ENCODE measurements at regions not wholly inside any gene's neighbourhood (a gene's known extent, or its start where the extent isn't known, plus 50 kb on each side); places are given as distances from the start of the nearest gene placed in this dataset.
A peak's percentile ranks its signal among the peaks of the same experiment; 100 is the strongest.

GRCh38 chr5:88540471-88541115 lies 271.9 kb upstream of the TMEM161B start:
- DNase-seq = no peak

- no peak for DNase-seq
Observed at GRCh38 chr5:88539693-88540365, 271.2 kb upstream of the TMEM161B start.

DNA sequence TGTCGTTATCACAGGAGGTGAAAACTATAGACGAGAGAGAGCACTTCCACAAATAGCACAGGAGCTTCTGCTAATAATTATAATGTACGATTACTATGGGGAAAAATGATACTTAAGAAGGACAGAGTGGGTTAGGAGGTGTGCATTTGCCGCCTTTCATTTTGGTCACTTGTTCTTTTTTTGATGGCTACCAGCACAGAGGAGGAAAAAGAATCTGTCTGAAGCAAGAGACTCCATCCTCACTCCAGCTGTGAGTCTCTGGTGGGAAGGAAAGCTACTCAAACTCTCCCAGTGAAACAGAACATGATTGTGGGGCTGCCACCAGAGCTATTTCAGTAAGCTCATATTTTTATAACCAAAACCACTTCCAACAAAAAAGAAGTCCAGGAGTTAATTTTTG lies 270.4 kb upstream of the TMEM161B start:
- no peak for DNase-seq

GRCh38 chr5:88536146-88536545 lies 267.5 kb upstream of the TMEM161B start:
- no peak for DNase-seq

- DNase-seq = no peak
Observed at GRCh38 chr5:88524941-88525340, 256.3 kb upstream of the TMEM161B start.

GRCh38 chr5:88519066-88519465 lies 250.4 kb upstream of the TMEM161B start:
- DNase-seq = no peak

DNA sequence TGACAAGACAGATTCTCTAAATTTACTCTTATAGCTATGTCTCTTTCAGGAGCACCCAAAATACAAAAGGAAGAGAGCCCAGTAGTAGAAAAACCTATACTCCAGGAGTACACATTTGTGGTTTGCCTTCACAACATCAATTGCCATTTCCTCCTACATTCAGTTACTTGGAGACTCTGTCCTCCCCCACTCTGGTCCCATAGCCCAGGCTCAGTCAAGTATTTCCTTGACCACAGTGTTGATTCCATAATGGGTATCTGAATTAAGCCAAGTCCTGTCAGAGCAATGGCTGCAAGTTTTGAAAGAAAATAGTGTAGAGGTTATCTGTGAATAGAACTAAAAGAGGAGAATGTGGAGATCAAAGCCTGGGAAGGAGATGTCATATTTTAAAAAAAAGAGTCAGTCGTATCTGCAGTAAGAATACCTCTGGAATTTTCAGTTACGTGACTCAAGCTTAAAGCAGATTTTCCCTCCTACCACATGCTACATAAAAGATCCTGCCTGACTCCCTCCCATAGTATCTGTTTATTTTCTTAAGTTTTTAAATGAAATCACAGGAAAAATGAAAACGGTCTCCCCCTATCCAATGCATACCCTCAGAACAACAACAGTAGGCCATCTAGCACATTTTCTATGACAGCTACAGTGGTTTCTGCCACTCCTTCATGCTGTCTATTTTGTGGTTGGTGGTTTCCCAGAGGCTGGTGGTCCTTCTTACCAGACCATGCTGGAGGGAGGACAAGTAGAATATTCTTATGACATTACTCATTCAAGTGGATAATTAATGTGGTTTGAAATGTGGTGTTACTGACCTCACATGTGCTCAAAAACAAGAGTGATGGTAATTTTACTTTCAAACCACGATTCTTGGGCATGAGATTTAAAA lies 249.7 kb upstream of the TMEM161B start:
- no peak for DNase-seq

DNA sequence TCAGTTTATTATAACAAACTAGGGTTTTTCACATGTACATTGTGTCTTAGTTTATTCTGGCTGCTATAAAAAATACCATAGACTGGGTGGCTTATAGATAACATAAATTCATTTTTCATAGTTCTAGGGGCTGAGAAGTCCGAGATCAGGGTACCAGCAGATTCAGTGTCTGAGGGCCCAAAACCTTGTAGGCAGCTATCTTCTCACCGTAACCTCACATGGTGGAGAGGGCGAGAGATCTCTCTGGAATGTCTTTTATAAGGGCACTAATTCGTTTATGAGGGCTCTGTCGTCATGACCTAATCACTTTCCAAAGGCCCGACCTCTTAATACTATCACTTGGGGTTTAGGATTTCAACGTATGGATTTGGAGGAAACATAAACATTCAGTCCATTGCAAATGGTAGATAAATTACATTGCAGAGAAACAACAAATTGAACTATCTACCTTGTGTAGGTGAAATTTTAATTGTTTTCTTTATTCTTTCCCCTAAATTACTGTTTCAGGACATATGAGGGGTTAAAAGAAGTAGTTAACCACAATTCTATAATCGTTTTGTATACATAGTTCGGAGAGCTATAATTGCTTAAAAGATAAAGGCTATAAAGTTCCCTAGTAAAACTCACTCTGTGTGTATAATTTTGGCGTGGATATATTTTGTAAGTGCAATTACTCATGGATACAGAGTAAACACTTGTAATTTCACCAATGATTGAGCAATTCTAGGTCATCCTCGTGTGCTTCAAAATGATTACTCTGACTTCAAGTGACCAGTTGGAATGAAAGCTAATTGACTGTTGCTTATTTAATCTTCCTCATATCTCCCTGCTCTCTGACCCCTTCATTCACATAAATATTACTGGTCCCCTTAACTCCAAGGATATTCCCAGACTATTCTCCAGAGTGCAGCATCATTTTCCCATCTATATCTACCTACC lies 247.5 kb upstream of the TMEM161B start:
- no peak for DNase-seq

DNA sequence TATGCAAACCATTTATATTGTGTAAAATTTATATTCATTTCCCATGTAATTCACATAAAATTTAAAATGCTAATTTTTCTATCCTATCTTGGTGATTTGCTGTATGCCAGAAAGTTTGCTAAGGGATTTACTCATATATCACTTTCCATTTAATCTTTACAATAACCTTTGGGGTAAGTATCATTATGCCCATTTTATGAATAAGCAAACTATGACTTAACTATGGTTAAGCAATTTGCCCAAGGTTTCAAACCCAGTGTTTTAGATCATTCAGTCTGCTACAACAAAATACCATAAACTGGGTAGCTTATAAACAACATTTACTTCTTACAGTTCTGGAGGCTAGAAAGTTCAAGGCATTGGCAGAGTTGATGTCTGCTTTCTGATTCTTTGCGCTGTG lies 246.4 kb upstream of the TMEM161B start:
- no peak for DNase-seq

GRCh38 chr5:88509403-88509802 lies 240.8 kb upstream of the TMEM161B start:
- peak; percentile 50 for DNase-seq

GRCh38 chr5:88507261-88507660 lies 238.6 kb upstream of the TMEM161B start:
- no peak for DNase-seq

DNA sequence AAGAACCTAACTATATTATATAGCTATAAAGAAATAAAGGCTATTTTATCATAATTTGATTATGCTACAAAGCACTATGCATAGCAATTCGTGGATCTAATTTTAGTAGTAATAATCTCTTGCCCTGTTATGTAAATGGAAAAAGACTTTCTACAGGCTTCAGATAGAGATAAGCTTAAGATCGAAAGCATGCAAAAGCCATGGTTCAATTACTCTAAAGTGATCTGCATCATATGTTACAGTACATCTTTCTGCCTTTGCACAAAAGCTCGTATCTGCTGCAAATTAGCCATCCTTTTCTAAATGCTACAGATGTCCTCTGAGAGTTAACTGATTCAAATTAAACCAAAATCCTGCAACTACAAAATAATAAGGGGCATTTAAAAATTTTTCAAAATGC lies 234.8 kb upstream of the TMEM161B start:
- DNase-seq = no peak

- no peak for DNase-seq
Observed at GRCh38 chr5:88503041-88503345, 234.3 kb upstream of the TMEM161B start.

DNA sequence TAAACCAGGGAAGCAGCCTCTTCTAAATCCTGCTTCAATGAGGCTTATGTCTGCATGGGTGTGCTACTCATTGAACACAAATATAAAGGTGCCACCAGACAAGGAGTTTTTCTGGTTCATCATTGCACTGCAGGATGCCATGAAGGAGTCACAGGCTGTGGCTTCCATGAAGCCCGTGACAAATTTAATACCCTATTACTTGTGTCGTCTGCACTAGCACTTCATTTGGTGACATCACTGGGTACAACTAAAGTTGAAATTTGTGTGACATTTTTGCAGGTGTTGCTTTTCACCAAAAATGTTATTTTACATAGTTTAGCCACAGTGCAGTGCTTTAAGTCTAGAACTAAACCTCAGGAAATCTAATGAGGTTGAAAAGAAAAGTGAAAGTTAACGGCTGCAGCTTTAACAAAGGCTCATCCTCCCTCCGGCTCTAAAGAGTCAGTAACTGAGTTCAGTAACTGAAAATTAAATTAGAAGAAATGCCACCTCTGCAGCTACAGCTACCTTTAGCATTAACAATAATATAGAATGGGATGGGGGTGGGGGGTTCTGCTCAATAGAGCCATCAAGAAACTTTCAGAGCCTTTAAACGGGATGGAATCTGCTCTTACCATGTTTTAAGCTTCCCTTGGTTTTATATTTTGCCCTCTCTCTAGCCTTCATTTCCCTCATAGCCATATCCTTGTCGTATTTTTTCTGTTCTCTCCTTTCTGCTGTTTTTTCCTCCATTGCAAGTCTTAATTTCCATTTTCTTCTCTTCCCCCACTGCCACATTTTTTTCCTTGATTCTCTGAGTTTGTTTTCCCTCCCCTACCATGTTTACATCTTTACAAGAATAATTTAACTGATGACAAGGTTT lies 233.8 kb upstream of the TMEM161B start:
- DNase-seq = no peak

DNA sequence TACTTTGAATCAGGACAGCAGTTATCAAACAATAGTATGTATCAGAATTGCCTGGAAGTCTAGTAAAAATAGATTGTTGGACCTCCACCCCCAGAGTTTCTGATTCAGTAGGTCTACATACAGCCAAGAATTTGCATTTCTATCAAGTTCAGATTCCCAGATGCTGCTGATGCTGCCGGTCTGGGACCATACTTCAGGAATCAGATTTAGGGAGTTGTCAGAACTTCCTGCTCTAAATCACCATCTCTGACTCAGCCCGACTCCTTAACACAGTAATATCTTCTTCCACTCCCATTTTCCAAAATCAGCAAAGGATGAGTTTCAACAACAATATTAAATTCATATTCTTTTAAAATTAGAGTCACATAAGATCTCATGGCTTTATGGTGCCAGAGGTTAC lies 227.2 kb upstream of the TMEM161B start:
- no peak for DNase-seq

DNA sequence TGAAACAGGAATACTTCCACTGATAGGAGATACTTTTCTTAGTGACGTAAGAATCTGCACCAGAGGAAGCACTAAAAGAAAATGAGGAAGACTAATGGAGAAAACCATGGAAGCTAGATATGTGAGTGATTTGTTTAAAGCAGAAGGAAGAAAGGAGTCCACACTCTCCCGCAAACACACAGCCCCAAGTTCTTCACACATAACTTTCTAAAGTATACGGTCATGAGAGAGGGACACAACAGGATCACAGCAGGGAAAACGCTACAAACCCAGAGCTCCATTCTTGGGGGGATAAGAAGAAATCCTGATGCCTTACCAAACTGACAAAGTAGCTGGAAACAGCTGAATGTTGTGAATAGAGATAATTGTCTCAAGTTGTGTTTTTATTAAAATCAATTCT lies 222.2 kb upstream of the TMEM161B start:
- no peak for DNase-seq

DNA sequence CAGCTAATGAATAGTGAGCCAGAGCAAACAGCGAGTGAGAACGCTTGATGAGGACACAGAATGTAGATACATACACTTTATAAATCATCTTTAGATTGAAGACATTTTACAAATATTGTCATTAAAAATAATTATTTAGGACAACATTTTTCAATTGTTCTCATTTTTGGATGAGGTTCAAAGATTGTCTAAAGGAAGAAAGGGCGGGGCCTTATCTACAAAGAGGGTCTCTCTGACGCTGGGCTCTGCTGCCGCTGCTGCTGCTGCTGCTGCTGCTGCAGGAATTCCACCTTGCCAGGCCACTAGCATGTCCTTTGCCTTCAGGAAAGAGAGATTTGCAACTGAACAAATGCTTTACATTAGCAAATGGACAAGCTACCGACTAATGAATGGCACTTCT lies 220.7 kb upstream of the TMEM161B start:
- no peak for DNase-seq

DNA sequence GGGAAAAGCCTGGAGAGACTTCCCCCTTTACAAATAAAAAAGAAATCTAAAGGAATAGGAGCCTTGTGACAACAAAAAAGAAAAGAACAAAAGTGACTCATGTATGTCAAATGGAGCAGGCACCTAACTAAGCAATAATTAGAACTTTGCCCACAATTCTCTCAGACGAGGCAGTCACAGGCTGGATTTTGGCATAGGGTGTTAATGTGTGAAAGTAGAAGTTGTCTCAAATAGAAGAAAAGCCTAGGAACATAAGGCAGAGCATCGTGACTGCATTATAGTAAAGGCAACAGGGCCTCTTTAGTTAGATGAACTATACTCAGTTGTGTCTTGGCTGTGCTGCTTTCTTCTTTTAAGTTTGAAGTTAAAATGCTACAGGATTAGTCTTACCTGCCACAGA lies 219.9 kb upstream of the TMEM161B start:
- no peak for DNase-seq

GRCh38 chr5:88488130-88488529 lies 219.5 kb upstream of the TMEM161B start:
- no peak for DNase-seq

- DNase-seq = no peak
Observed at GRCh38 chr5:88487066-88487465, 218.4 kb upstream of the TMEM161B start.

GRCh38 chr5:88486431-88486830 lies 217.8 kb upstream of the TMEM161B start:
- no peak for DNase-seq

DNA sequence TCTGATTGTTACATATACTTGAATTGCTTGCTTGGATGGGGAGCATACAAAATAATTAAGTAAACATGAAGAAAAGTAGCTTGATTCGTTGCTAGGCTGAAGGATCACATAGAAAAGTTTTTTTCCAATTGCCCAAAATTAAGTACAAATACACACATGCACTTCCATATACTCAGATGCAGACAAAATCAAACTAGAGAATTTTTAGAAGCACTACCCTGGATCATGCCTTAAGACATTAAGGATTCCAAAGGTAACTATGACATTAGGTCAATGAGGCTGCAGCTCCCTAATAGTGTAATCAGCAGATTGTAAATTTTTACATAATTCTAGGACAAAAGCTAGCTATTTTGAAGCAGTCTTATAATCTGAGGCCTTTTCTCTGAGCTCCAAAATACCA lies 216.9 kb upstream of the TMEM161B start:
- DNase-seq = no peak
